GM12874 (cell line): ENCODE measurements at regions not wholly inside any gene's neighbourhood (a gene's known extent, or its start where the extent isn't known, plus 50 kb on each side); places are given as distances from the start of the nearest gene placed in this dataset.

ENCODE experiments used
- CTCF ChIP-seq: IDR thresholded peaks from 2 replicates; pipeline ENCODE4 v1.5.1; 2011; ENCODE audit warnings: low read depth, mild to moderate bottlenecking, control low read depth, low read length, moderate library complexity; ENCODE audit not compliant: insufficient read depth

- no peak for TF ChIP-seq CTCF
Measured at GRCh38 chrX:1928805-1929204, 313.9 kb downstream of the ASMT start.

- no peak for TF ChIP-seq CTCF
Measured at GRCh38 chrX:1932231-1932630, 317.4 kb downstream of the ASMT start.

DNA sequence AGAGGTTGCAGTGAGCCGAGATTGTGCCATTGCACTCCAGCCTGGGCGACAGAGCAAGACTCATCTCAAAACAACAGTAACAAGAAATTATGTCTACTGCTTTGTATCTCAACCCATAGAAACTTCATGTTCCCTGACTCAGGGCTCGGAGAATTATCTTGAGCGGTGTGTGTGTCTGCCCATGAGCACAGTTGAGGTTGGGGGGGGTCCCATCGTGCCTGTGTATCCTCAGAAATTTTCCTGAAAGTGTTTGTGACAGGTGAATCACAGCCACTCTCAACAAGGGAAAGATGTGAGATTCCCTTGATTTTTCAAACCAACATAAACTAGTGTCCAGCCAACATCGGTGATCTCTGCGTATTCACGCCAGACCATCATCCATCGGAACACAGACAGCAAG is 319.1 kb downstream of the ASMT start:
- no peak for TF ChIP-seq CTCF

- no peak for TF ChIP-seq CTCF
Measured at GRCh38 chrX:1935805-1936204, 320.9 kb downstream of the ASMT start.

GRCh38 chrX:1938190-1938589 is 323.3 kb downstream of the ASMT start:
- no peak for TF ChIP-seq CTCF

GRCh38 chrX:1941321-1941720 is 326.5 kb downstream of the ASMT start:
- no peak for TF ChIP-seq CTCF

GRCh38 chrX:1945879-1946278 is 331.0 kb downstream of the ASMT start:
- no peak for TF ChIP-seq CTCF

DNA sequence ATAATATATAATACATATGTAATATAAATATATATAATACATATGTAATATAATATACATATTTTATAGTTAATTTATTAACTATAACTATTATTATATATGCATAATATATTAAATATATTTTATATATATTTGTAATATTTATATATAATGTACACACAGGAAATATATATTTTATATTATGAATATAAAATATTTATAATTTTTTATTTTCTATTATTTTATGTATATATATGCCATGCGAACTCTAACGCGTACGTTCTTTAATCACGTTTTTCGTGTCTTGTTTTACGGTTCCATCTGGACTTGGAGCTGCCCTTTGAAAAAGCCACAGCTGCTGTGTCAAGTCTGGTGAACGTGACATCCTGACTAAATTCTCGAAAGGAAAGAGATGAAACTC is 332.1 kb downstream of the ASMT start:
- no peak for TF ChIP-seq CTCF
